Thyroid gland (tissue), 4 donors: ENCODE measurements at regions not wholly inside any gene's neighbourhood (a gene's known extent, or its start where the extent isn't known, plus 50 kb on each side); places are given as distances from the start of the nearest gene placed in this dataset.

Experiments used
- DNase-seq, 2 donors: peaks; one replicate each; pipeline ENCODE4 v3.0.0-alpha.2; 2019
- H3K27ac ChIP-seq, 3 donors: fragments of 200-600 bp; sonication (generic); 1 replicate in 2 of 3; 2 replicates in 1 of 3; pipeline ENCODE4 v1.5.1; 2016 to 2019; ENCODE audit warnings: mild to moderate bottlenecking in 1 of 3, moderate library complexity in 1 of 3
- H3K27me3 ChIP-seq: fragments of 200-600 bp; sonication (generic); one replicate; pipeline ENCODE4 v1.5.1; 2019
- H3K36me3 ChIP-seq, 2 donors: fragments of 200-600 bp; sonication (generic); one replicate each; pipeline ENCODE4 v1.5.1; 2016 to 2019
- H3K4me1 ChIP-seq, 2 donors: fragments of 200-600 bp; sonication (generic); one replicate each; pipeline ENCODE4 v1.5.1; 2017 to 2019
- H3K4me3 ChIP-seq, 3 donors: fragments of 200-600 bp; sonication (generic); replicated peaks in 1 of 3; 1 replicate in 2 of 3; 2 replicates in 1 of 3; pipeline ENCODE4 v1.5.1; 2016; ENCODE audit warnings: mild to moderate bottlenecking in 1 of 3
- H3K9me3 ChIP-seq: fragments of 200-600 bp; sonication (generic); one replicate; pipeline ENCODE4 v1.5.1; 2017
- CTCF ChIP-seq, 6 experiments: fragments of 200-600 bp in 3 of 6; fragments of 450-650 bp in 3 of 6; sonication (generic) in 3 of 6; IDR thresholded peaks; one replicate each; pipeline ENCODE4 v1.5.1; 2016 to 2019; ENCODE audit warnings: antibody characterized with exemption in 6 of 6, mild to moderate bottlenecking in 2 of 6, inconsistent platforms in 1 of 6, moderate library complexity in 1 of 6
- POLR2A ChIP-seq, 2 donors: fragments of 450-650 bp; IDR thresholded peaks; one replicate each; pipeline ENCODE4 v1.6.1; 2017; ENCODE audit warnings: antibody characterized with exemption in 2 of 2, mild to moderate bottlenecking in 2 of 2, moderate library complexity in 1 of 2
- WGBS, 2 donors: methylation state at CpG; one replicate each; pipeline ENCODE4 v1.1.5; 2017; 5-methylcytosine and 5-hydroxymethylcytosine counted together
- intact Hi-C: fragments of 100-400 bp; cut with DNase I; formaldehyde crosslinking; loops from one replicate; pipeline ENCODE4 v1.15.1; 2023

- TF ChIP-seq CTCF (IDR thresholded peaks at IDR 0.05) = no peak
- no peak for TF ChIP-seq POLR2A (IDR thresholded peaks at IDR 0.05)
- 77 to 84% methylated on average over 5 of the region's 5 CpGs for whole genome bisulfite sequencing, 2 donors
- H3K4me1 ChIP-seq = no peaks in the 10 kb centered on the region
- H3K36me3 ChIP-seq = no peaks in the 10 kb centered on the region
- DNase-seq = no peak
- H3K9me3 ChIP-seq = no peaks in the 10 kb centered on the region
- H3K27ac ChIP-seq = no peak overlapping the region
- H3K4me3 ChIP-seq = no peak overlapping the region
- intact Hi-C loops = loop anchor here (2.0 to 5.0 kb wide), 2 partner anchors 281 to 396 kb away; no protein-coding TSS in a partner anchor
- no peaks in the 10 kb centered on the region for H3K27me3 ChIP-seq
Observed at GRCh38 chr18:32553174-32553573, 82.5 kb upstream of the GAREM1 start.

GRCh38 chr18:32552421-32553030, 81.8 kb upstream of the GAREM1 start:
- Histone ChIP-seq H3K27ac (no peak overlapping the region), H3K9me3 (no peaks in the 10 kb centered on the region), H3K4me3 (no peak overlapping the region), H3K36me3 (no peaks in the 10 kb centered on the region), H3K27me3 (no peaks in the 10 kb centered on the region), H3K4me1 (no peaks in the 10 kb centered on the region)
- intact Hi-C loops = loop anchor here (2.0 to 5.0 kb wide), 2 partner anchors 280 to 396 kb away; no protein-coding TSS in a partner anchor
- peak; percentile 62 to 66 for DNase-seq
- TF ChIP-seq POLR2A (IDR thresholded peaks at IDR 0.05) = no peak
- peak; percentile 35 to 83 (median 65) for TF ChIP-seq CTCF (IDR thresholded peaks at IDR 0.05)
- 23 to 31% methylated on average over 4 of the region's 4 CpGs for WGBS, 2 donors

- no peak for DNase-seq
- no peak overlapping the region for H3K4me3 ChIP-seq
- WGBS, 2 donors = 35 to 37% methylated on average over 4 of the region's 4 CpGs
- TF ChIP-seq POLR2A (IDR thresholded peaks at IDR 0.05) (no peak), CTCF (IDR thresholded peaks at IDR 0.05) (no peak)
- H3K27me3 ChIP-seq = no peaks in the 10 kb centered on the region
- no peaks in the 10 kb centered on the region for H3K36me3 ChIP-seq
- intact Hi-C loops = loop anchor here (5.0 kb wide), 1 partner anchor 279 kb away; no protein-coding TSS in a partner anchor
- no peaks in the 10 kb centered on the region for H3K9me3 ChIP-seq
- no peaks in the 10 kb centered on the region for H3K4me1 ChIP-seq
- H3K27ac ChIP-seq = no peak overlapping the region
Observed at GRCh38 chr18:32550963-32551362, 80.3 kb upstream of the GAREM1 start.

- peak; percentile 59 to 60 for DNase-seq
- TF ChIP-seq POLR2A (IDR thresholded peaks at IDR 0.05) (no peak), CTCF (IDR thresholded peaks at IDR 0.05) (peak; percentile 30 to 82 (median 64))
- WGBS, 2 donors = 40 to 41% methylated on average over 5 of the region's 5 CpGs
- Histone ChIP-seq H3K9me3 (no peaks in the 10 kb centered on the region), H3K27me3 (no peaks in the 10 kb centered on the region), H3K36me3 (no peaks in the 10 kb centered on the region), H3K27ac (no peak overlapping the region), H3K4me1 (no peaks in the 10 kb centered on the region), H3K4me3 (no peak overlapping the region)
- intact Hi-C loops = loop anchor here (5.0 kb wide), 1 partner anchor 277 kb away; no protein-coding TSS in a partner anchor
Observed at GRCh38 chr18:32549248-32550110, 78.8 kb upstream of the GAREM1 start.

- Histone ChIP-seq H3K9me3 (no peaks in the 10 kb centered on the region), H3K4me1 (no peaks in the 10 kb centered on the region), H3K4me3 (no peak overlapping the region), H3K27me3 (no peaks in the 10 kb centered on the region), H3K36me3 (no peaks in the 10 kb centered on the region), H3K27ac (no peak overlapping the region)
- no peak for DNase-seq
- intact Hi-C loops = no loop called here
- no peak for TF ChIP-seq CTCF (IDR thresholded peaks at IDR 0.05)
- TF ChIP-seq POLR2A (IDR thresholded peaks at IDR 0.05) = no peak
- WGBS, 2 donors = 37 to 67% methylated on average over 3 of the region's 3 CpGs
Observed at GRCh38 chr18:32548688-32549087, 78.0 kb upstream of the GAREM1 start.
